Smooth muscle cell (in vitro differentiated cells): ENCODE measurements at regions not wholly inside any gene's neighbourhood (a gene's known extent, or its start where the extent isn't known, plus 50 kb on each side); places are given as distances from the start of the nearest gene placed in this dataset.
A peak's percentile ranks its signal among the peaks of the same experiment; 100 is the strongest.

Experiments used
- DNase-seq: peaks from one replicate; lab custom pipeline; 2025; ENCODE audit not compliant: unreplicated experiment; lab: John Stamatoyannopoulos, UW
- H2AFZ ChIP-seq: fragments of 200-600 bp; sonication (generic); 2 replicates; pipeline ENCODE4 v1.6.0; 2016; ENCODE audit warnings: antibody characterized with exemption, low read depth, mild to moderate bottlenecking
- H3F3A ChIP-seq: fragments of 200-600 bp; sonication (generic); 2 replicates; pipeline ENCODE4 v1.6.0; 2017; ENCODE audit warnings: antibody characterized with exemption, low read depth
- H3K27ac ChIP-seq: fragments of 200-600 bp; sonication (generic); 2 replicates; pipeline ENCODE4 v1.5.1; 2016; ENCODE audit warnings: low read depth, mild to moderate bottlenecking
- H3K27me3 ChIP-seq: fragments of 200-600 bp; sonication (generic); 2 replicates; pipeline ENCODE4 v1.6.1; 2016; ENCODE audit warnings: low read depth, mild to moderate bottlenecking
- H3K36me3 ChIP-seq: fragments of 200-600 bp; sonication (generic); 2 replicates; pipeline ENCODE4 v1.5.1; 2016; ENCODE audit warnings: low read depth
- H3K4me1 ChIP-seq: fragments of 200-600 bp; sonication (generic); 2 replicates; pipeline ENCODE4 v1.5.1; 2016; ENCODE audit warnings: low read depth
- H3K4me2 ChIP-seq: fragments of 200-600 bp; sonication (generic); 2 replicates; pipeline ENCODE4 v1.6.0; 2016; ENCODE audit warnings: mild to moderate bottlenecking
- H3K4me3 ChIP-seq: fragments of 200-600 bp; sonication (generic); 2 replicates; pipeline ENCODE4 v1.5.1; 2016; ENCODE audit warnings: mild to moderate bottlenecking
- H3K79me2 ChIP-seq: fragments of 200-600 bp; sonication (generic); 2 replicates; pipeline ENCODE4 v1.6.0; 2016; ENCODE audit warnings: low read depth, mild to moderate bottlenecking
- H3K9ac ChIP-seq: fragments of 200-600 bp; sonication (generic); 2 replicates; pipeline ENCODE4 v1.6.0; 2016; ENCODE audit warnings: low read depth
- H3K9me3 ChIP-seq: fragments of 200-600 bp; sonication (generic); replicated peaks from 2 replicates; pipeline ENCODE4 v1.5.1; 2016; ENCODE audit warnings: low read depth
- H4K20me1 ChIP-seq: fragments of 200-600 bp; sonication (generic); 2 replicates; pipeline ENCODE4 v1.6.0; 2016; ENCODE audit warnings: low read depth
- CTCF ChIP-seq: fragments of 200-600 bp; sonication (generic); IDR thresholded peaks from 2 replicates; pipeline ENCODE4 v1.5.1; 2017; ENCODE audit warnings: borderline replicate concordance, mild to moderate bottlenecking, antibody characterized with exemption; ENCODE audit not compliant: insufficient read depth, poor library complexity, severe bottlenecking
- whole genome bisulfite sequencing: methylation state at CpG from one replicate; pipeline ENCODE4 v1.1.7; 2016; ENCODE audit warnings: low lambda C conversion rate; 5-methylcytosine and 5-hydroxymethylcytosine counted together

GRCh38 chr12:33830070-33830469 is 192.2 kb upstream of the ALG10 start:
- no peaks in the 10 kb centered on the region for H3K9me3 ChIP-seq
- no peaks in the 10 kb centered on the region for H4K20me1 ChIP-seq
- no peak overlapping the region for H3K27ac ChIP-seq
- H3K9ac ChIP-seq = no peak overlapping the region
- H3K4me3 ChIP-seq = no peak overlapping the region
- WGBS = 97% methylated on average over 2 of the region's 2 CpGs
- no peaks in the 10 kb centered on the region for H3K4me1 ChIP-seq
- TF ChIP-seq CTCF = no peak
- no peaks in the 10 kb centered on the region for H3K36me3 ChIP-seq
- H3K27me3 ChIP-seq = no peaks in the 10 kb centered on the region
- no peaks in the 10 kb centered on the region for H3K79me2 ChIP-seq
- no peak for DNase-seq
- H3F3A ChIP-seq = no peaks in the 10 kb centered on the region
- H2AFZ ChIP-seq = no peak overlapping the region
- no peak overlapping the region for H3K4me2 ChIP-seq

GRCh38 chr12:33832900-33833299 is 189.4 kb upstream of the ALG10 start:
- H3K36me3 ChIP-seq = no peaks in the 10 kb centered on the region
- no peaks in the 10 kb centered on the region for H3F3A ChIP-seq
- no peak overlapping the region for H3K4me2 ChIP-seq
- no peak overlapping the region for H3K4me3 ChIP-seq
- H3K27me3 ChIP-seq = no peaks in the 10 kb centered on the region
- H3K9me3 ChIP-seq = no peaks in the 10 kb centered on the region
- H3K27ac ChIP-seq = no peak overlapping the region
- 57% methylated on average over 3 of the region's 3 CpGs for WGBS
- DNase-seq = no peak
- H2AFZ ChIP-seq = no peak overlapping the region
- H3K4me1 ChIP-seq = no peaks in the 10 kb centered on the region
- no peak for TF ChIP-seq CTCF
- no peaks in the 10 kb centered on the region for H3K79me2 ChIP-seq
- H3K9ac ChIP-seq = no peak overlapping the region
- no peaks in the 10 kb centered on the region for H4K20me1 ChIP-seq

GRCh38 chr12:33834672-33835071 is 187.6 kb upstream of the ALG10 start:
- Histone ChIP-seq H3K27ac (no peak overlapping the region), H3K9me3 (no peaks in the 10 kb centered on the region), H3K36me3 (no peaks in the 10 kb centered on the region), H3K27me3 (no peaks in the 10 kb centered on the region), H3K4me1 (no peaks in the 10 kb centered on the region), H3K4me2 (no peak overlapping the region), H4K20me1 (no peaks in the 10 kb centered on the region), H3F3A (no peaks in the 10 kb centered on the region), H2AFZ (no peak overlapping the region), H3K79me2 (no peaks in the 10 kb centered on the region), H3K9ac (no peak overlapping the region), H3K4me3 (no peak overlapping the region)
- 79% methylated on average over 1 of the region's 1 CpG for WGBS
- no peak for TF ChIP-seq CTCF
- DNase-seq = no peak

GRCh38 chr12:33876618-33877017 is 145.7 kb upstream of the ALG10 start:
- H3K9ac ChIP-seq = no peak overlapping the region
- peak; percentile 12 for TF ChIP-seq CTCF
- H3F3A ChIP-seq = no peaks in the 10 kb centered on the region
- no peak overlapping the region for H3K4me2 ChIP-seq
- H3K4me1 ChIP-seq = no peaks in the 10 kb centered on the region
- 94% methylated on average over 1 of the region's 1 CpG for WGBS
- no peak overlapping the region for H3K4me3 ChIP-seq
- H3K36me3 ChIP-seq = no peaks in the 10 kb centered on the region
- no peak overlapping the region for H2AFZ ChIP-seq
- H3K79me2 ChIP-seq = no peaks in the 10 kb centered on the region
- H3K27ac ChIP-seq = no peak overlapping the region
- no peaks in the 10 kb centered on the region for H4K20me1 ChIP-seq
- no peaks in the 10 kb centered on the region for H3K27me3 ChIP-seq
- no peak for DNase-seq
- peaks cover 7% of the 10 kb centered on the region for H3K9me3 ChIP-seq
